Prostate gland (tissue), 2 donors: ENCODE measurements at regions not wholly inside any gene's neighbourhood (a gene's known extent, or its start where the extent isn't known, plus 50 kb on each side); places are given as distances from the start of the nearest gene placed in this dataset.

Source experiments
- DNase-seq: peaks from one replicate; pipeline ENCODE4 v3.0.0-alpha.2; 2019; ENCODE audit warnings: low spot score
- H3K27ac ChIP-seq, 2 donors: fragments of 200-600 bp; sonication (generic); 2 replicates each; pipeline ENCODE4 v1.5.1; 2017 to 2019
- H3K27me3 ChIP-seq: fragments of 200-600 bp; sonication (generic); replicated peaks from 2 replicates; pipeline ENCODE4 v1.5.1; 2019; ENCODE audit not compliant: insufficient read depth
- H3K36me3 ChIP-seq, 2 donors: fragments of 200-600 bp; sonication (generic); 1 replicate in 1 of 2; 2 replicates in 1 of 2; pipeline versions ENCODE4 v1.5.1 to v1.8.1; 2017 to 2019
- H3K4me1 ChIP-seq: fragments of 200-600 bp; sonication (generic); replicated peaks from 2 replicates; pipeline ENCODE4 v1.5.1; 2019
- H3K4me3 ChIP-seq, 2 donors: fragments of 200-600 bp; sonication (generic); 2 replicates each; pipeline ENCODE4 v1.5.1; 2017 to 2019
- H3K9me3 ChIP-seq: fragments of 200-600 bp; sonication (generic); 2 replicates; pipeline ENCODE4 v1.5.1; 2017
- POLR2A ChIP-seq: fragments of 450-650 bp; IDR thresholded peaks from one replicate; pipeline ENCODE4 v1.6.1; 2016; ENCODE audit warnings: antibody characterized with exemption, mild to moderate bottlenecking
- POLR2AphosphoS5 ChIP-seq: sonication (generic); formaldehyde crosslinking; IDR thresholded peaks from one replicate; pipeline ENCODE4 v1.6.1; 2017; ENCODE audit warnings: antibody characterized with exemption
- WGBS: methylation state at CpG from one replicate; pipeline ENCODE4 v1.1.5; 2018; 5-methylcytosine and 5-hydroxymethylcytosine counted together
- intact Hi-C: fragments of 100-400 bp; cut with DNase I; formaldehyde crosslinking; loops from one replicate; pipeline ENCODE4 v1.14.2; 2022
- TF ChIP-seq, protein P1 (sequence below), 4 experiments: fragments of 200-600 bp in 2 of 4; fragments of 450-650 bp in 2 of 4; sonication (generic) in 2 of 4; IDR thresholded peaks; 1 replicate in 3 of 4; 2 replicates in 1 of 4; pipeline ENCODE4 v1.5.1; 2016 to 2019; ENCODE audit warnings: antibody characterized with exemption in 4 of 4, mild to moderate bottlenecking in 2 of 4, moderate library complexity in 2 of 4

DNA sequence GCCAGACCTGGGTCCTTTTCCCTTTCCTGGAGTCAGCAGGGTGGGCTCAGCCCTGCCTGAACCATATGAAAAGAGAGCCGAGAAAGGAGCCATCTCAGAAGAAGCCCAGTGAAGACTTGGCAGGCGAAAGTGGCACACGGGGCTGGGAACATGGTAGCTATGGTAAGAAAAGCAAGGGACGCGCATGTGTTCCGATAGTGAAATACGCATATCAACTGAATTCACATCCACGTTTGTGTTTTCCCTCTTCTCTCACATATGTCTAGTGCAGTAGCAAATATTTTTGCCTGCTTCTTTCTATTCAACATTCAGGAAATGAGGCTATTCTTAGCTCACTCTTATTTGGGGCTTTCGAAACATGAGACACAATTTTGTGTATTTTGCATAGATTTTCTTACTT is 54.1 kb upstream of the PEG3 start:
- no peak overlapping the region for H3K27ac ChIP-seq
- H3K4me1 ChIP-seq, result no peaks in the 10 kb centered on the region
- no peaks in the 10 kb centered on the region for H3K27me3 ChIP-seq
- DNase-seq, result no peak
- no peaks in the 10 kb centered on the region for H3K36me3 ChIP-seq
- intact Hi-C loops, result no loop called here
- TF ChIP-seq, protein P1, sequence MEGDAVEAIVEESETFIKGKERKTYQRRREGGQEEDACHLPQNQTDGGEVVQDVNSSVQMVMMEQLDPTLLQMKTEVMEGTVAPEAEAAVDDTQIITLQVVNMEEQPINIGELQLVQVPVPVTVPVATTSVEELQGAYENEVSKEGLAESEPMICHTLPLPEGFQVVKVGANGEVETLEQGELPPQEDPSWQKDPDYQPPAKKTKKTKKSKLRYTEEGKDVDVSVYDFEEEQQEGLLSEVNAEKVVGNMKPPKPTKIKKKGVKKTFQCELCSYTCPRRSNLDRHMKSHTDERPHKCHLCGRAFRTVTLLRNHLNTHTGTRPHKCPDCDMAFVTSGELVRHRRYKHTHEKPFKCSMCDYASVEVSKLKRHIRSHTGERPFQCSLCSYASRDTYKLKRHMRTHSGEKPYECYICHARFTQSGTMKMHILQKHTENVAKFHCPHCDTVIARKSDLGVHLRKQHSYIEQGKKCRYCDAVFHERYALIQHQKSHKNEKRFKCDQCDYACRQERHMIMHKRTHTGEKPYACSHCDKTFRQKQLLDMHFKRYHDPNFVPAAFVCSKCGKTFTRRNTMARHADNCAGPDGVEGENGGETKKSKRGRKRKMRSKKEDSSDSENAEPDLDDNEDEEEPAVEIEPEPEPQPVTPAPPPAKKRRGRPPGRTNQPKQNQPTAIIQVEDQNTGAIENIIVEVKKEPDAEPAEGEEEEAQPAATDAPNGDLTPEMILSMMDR (IDR thresholded peaks at IDR 0.05), result no peak
- no peak for TF ChIP-seq POLR2A
- no peak for TF ChIP-seq POLR2AphosphoS5
- H3K9me3 ChIP-seq, result no peaks in the 10 kb centered on the region
- no peak overlapping the region for H3K4me3 ChIP-seq
- WGBS, result 81% methylated on average over 9 of the region's 9 CpGs

DNA sequence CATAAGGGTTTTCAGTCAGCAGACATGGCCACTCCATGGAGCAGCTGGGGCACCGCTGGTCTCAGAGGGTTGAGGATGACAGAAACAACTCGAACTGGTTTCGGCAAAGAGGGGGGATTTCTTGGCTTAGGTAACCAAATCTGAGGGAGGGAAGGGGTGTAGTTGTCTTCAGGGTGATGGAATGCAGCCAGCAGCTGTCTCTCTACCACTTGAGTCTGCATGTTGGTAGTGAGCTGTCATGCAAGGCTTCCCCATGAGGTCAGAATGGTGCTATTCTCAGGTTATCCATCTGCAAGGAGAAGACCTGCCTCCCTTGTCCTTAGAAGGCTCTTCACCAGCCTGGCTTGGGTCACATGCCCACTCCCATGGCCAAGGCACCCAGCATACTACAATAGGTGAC is 55.6 kb upstream of the PEG3 start:
- WGBS, result 87% methylated on average over 3 of the region's 3 CpGs
- no peaks in the 10 kb centered on the region for H3K9me3 ChIP-seq
- H3K36me3 ChIP-seq, result no peaks in the 10 kb centered on the region
- DNase-seq, result no peak
- no peak for TF ChIP-seq POLR2AphosphoS5
- no peak for TF ChIP-seq POLR2A
- TF ChIP-seq, protein P1 (IDR thresholded peaks at IDR 0.05), result no peak
- no peaks in the 10 kb centered on the region for H3K4me1 ChIP-seq
- intact Hi-C loops, result no loop called here
- no peak overlapping the region for H3K27ac ChIP-seq
- no peak overlapping the region for H3K4me3 ChIP-seq
- H3K27me3 ChIP-seq, result no peaks in the 10 kb centered on the region

DNA sequence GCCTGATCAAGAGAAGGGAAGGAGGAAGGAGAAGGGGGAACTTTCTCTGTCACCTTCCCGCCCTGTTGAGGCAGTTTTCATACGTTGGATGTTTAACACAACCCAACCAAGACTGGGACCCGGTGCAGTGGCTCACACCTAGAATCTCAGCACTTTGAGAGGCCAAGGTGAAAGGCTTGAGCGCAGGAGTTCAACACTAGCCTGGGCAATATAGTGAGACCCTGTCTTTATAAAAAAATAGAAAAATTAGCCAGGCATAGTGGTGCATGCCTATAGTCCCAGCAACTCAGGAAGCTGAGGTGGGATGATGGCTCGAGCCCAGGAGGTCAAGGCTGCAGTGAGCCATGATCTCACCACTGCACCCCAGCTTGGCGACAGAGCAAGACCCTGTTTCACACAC is 59.4 kb upstream of the PEG3 start:
- Histone ChIP-seq H3K4me1 (no peaks in the 10 kb centered on the region), H3K4me3 (no peak overlapping the region), H3K27me3 (no peaks in the 10 kb centered on the region), H3K27ac (no peak overlapping the region), H3K36me3 (no peaks in the 10 kb centered on the region), H3K9me3 (no peaks in the 10 kb centered on the region)
- no peak for TF ChIP-seq POLR2A
- no peak for TF ChIP-seq POLR2AphosphoS5
- TF ChIP-seq, protein P1 (IDR thresholded peaks at IDR 0.05), result no peak
- DNase-seq, result no peak
- intact Hi-C loops, result no loop called here
- WGBS, result 93% methylated on average over 6 of the region's 6 CpGs

DNA sequence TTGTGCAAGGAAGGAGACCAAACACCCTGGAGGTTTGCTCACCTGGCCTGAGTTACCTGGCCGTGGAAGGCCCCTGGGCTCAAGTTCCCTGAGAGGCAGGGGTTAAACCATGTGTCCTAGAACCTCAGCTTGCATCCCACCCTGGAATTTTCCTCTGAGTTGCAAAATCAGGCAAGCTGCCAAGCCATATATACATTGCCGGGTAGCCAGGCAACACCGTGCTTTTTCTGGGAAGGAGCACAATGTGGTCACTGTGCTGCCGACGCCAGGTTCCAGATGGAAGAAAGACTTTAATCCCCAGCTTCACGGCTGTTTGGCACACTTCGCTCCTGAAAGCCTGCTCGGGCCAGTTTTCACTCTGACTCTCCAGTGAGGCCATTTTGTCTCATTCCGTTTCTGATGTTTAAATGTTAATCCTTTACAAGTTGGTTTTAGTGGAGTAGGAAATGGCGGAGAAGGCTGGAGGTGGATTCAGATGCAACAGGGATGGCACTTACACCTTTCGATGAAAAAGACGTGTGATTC is 60.1 kb upstream of the PEG3 start:
- Histone ChIP-seq H3K27me3 (no peaks in the 10 kb centered on the region), H3K36me3 (no peaks in the 10 kb centered on the region), H3K4me3 (no peak overlapping the region), H3K9me3 (no peaks in the 10 kb centered on the region), H3K27ac (no peak overlapping the region), H3K4me1 (no peaks in the 10 kb centered on the region)
- intact Hi-C loops, result no loop called here
- no peak for TF ChIP-seq POLR2A
- TF ChIP-seq POLR2AphosphoS5, result no peak
- TF ChIP-seq, protein P1 (IDR thresholded peaks at IDR 0.05), result no peak
- WGBS, result 36% methylated on average over 12 of the region's 12 CpGs
- no peak for DNase-seq

DNA sequence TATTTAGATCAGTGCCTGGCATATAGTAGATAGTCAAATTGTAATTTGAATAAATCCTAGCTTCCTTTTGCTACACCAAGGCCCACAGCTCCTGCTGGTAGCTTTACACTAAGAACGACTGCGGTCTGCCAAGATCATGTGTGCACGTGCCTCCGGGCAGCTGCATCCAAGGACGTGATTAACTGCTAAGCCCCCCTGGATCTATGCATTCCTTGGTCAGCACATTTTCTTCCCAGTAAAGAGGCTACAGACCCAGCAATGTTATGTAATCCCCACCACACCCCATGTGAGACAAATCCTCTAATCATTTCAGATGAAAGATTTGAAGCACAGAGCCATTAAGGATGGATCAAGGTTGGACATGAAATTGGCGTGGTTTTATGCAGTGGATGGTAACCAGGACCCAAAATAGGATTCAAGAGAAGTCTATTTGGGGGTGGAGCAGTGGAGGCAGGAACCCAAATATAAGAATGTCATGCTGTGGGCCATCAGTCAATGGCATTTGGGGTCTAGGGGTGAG is 65.2 kb upstream of the PEG3 start:
- TF ChIP-seq POLR2A (no peak), POLR2AphosphoS5 (no peak)
- TF ChIP-seq, protein P1 (IDR thresholded peaks at IDR 0.05), result no peak
- WGBS, result 58% methylated on average over 6 of the region's 6 CpGs
- H3K9me3 ChIP-seq, result no peaks in the 10 kb centered on the region
- H3K27me3 ChIP-seq, result no peaks in the 10 kb centered on the region
- H3K27ac ChIP-seq, result no peak overlapping the region
- no peak for DNase-seq
- H3K36me3 ChIP-seq, result no peaks in the 10 kb centered on the region
- intact Hi-C loops, result no loop called here
- no peak overlapping the region for H3K4me3 ChIP-seq
- no peaks in the 10 kb centered on the region for H3K4me1 ChIP-seq
